ENCODE measurements at regions not wholly inside any gene's neighbourhood (a gene's known extent, or its start where the extent isn't known, plus 50 kb on each side); places are given as distances from the start of the nearest gene placed in this dataset.

DNA sequence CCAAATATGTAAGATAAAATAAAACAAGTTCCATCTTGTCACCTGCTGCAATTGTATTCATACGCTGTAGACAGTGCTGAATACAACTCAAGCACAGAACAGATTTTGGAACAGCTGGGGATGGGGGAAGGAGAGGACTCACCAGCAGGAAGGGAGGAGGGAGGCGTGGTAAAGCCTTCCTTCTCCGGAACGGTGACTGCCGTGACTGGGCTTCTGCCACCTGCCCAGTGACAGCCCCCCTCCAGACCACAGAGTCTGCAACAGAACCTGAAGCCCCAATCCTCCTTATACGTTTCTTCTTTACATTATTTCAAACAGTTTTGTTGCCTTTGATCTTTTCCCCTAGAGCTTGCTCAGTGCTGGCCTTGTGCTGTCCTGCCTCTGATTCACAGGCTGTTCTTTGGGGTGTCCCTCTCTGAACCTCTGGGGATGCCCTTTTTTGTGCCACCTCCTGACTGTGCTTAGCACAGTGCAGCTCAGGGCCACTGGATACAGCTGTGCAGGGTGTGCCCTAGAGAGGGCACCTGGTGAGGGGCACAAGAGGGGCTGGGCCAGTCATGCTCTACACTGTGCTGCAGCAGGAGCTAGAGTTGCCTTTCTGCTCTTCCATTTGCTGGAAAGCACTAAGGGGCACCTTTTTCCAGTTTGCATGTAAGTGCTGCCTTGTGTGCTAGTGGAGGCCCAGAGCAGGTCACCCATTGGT, 213.0 kb downstream of the ZIC5 start:
- TF ChIP-seq TAF1 (IDR thresholded peaks at IDR 0.05; ENCODE audit: low read depth, low read length) (no peak), POLR2AphosphoS5 (IDR thresholded peaks at IDR 0.05; ENCODE audit: low read depth, low read length) (no peak), PAX5 (IDR thresholded peaks at IDR 0.05; ENCODE audit: insufficient read depth, low read length, severe bottlenecking) (no peak), SPI1 (IDR thresholded peaks at IDR 0.05; ENCODE audit: low read depth, low read length) (no peak), POLR2A (IDR thresholded peaks at IDR 0.05; ENCODE audit: low read depth, low read length) (no peak), POU2F2 (IDR thresholded peaks at IDR 0.05; ENCODE audit: low read depth, low read length) (no peak)
